Ammon's horn (tissue), 1 donor: ENCODE measurements at regions not wholly inside any gene's neighbourhood (a gene's known extent, or its start where the extent isn't known, plus 50 kb on each side); places are given as distances from the start of the nearest gene placed in this dataset.
"Not testable (repeated sequence)": the region's sequence is repeated elsewhere in the genome, so short reads cannot be mapped to it uniquely, and the experiment has no call there.

Experiments used
- DNase-seq: peaks from one replicate; pipeline ENCODE4 v3.0.0-alpha.2; 2016; ENCODE audit warnings: low spot score

- no peak for DNase-seq
These were observed 296.3 kb upstream of the PRKD1 start for GRCh38 chr14:30223966-30224365.

DNA sequence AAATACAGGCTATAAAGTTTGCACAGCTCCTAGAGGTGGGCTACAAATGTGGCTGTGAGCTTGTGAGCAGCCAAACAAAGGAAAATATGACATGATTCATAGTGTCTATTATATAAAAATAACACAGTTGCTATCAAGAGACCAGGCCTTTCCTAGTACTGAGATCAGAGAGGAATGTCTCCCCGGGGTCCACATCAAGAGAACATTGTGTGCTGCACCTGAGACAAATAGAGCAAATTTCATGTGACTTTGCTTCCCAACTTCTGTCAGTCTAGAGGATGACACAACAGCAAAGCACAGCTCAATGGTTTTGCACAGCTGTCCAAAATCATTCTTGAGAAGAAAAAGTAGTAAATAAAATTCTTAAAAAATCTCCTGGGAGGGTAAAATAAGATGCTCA, 297.5 kb upstream of the PRKD1 start:
- DNase-seq = no peak

- DNase-seq = no peak
These were observed 299.8 kb upstream of the PRKD1 start for GRCh38 chr14:30227436-30227835.

GRCh38 chr14:30227876-30228275, 300.2 kb upstream of the PRKD1 start:
- no peak for DNase-seq

- DNase-seq = no peak
These were observed 303.1 kb upstream of the PRKD1 start for GRCh38 chr14:30230719-30231118.

DNA sequence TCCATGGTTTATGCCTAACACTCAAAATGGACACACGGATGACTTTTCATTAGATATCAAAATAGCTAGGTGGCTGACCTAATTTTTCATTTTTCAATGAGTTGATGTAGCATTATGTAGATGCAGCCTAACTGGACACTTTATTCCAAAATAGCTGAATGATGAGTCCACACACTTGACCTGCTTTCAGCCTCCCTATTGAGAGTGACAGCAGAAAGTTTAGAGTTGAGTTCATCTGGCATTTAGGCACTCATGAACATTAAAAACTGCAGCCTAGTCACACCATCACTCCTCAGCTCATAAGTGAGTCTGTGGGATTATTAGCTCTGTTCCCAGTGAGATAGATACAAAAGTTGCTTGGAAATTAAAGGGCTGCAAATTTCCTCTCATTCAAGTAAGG, 307.3 kb upstream of the PRKD1 start:
- DNase-seq = no peak

GRCh38 chr14:30235485-30235884, 307.8 kb upstream of the PRKD1 start:
- no peak for DNase-seq

- DNase-seq = no peak
These were observed 311.3 kb upstream of the PRKD1 start for GRCh38 chr14:30238936-30239335.

DNA sequence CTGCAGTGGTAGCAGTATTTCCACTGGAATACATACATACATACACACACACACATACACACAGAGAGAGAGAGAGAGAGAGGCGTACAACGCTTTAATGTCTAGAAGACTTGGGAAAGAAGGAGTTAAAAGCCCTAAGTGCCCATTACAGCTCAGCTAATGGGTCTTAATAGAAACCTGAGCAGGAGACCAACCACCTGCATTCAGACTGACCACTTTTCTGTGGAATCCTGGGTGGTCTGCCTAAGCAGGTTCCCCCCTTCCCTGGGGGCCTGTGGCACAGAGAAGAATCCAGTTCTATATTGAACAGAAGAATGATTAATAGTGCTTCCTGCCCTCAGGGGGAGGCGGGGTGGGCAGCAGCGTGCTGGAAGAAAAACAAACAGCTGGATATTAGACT, 312.4 kb upstream of the PRKD1 start:
- no peak for DNase-seq

DNA sequence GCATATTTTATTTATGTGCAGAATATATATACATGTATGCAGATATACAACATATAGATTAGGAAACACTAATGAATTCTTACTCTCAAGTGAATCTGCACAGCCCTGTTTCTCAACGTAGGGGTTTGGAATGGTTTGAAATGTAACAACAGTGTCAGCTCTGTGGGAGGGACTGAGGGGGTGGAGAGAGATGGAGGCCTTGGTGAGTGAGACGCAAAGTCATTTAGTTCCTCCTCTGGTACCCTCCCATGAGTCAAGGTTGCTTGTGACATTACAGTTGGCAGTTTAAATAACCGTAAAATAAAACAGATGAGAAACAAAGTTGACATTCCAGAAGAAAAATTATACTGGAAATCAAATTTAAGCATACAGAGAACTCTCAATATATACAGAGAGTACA, 313.0 kb upstream of the PRKD1 start:
- no peak for DNase-seq

GRCh38 chr14:30242744-30243143, 315.1 kb upstream of the PRKD1 start:
- no peak for DNase-seq

GRCh38 chr14:30243207-30243606, 315.6 kb upstream of the PRKD1 start:
- peak; percentile 51 for DNase-seq

- DNase-seq = no peak
These were observed 315.2 kb upstream of the G2E3 start for GRCh38 chr14:30243805-30244204.

DNA sequence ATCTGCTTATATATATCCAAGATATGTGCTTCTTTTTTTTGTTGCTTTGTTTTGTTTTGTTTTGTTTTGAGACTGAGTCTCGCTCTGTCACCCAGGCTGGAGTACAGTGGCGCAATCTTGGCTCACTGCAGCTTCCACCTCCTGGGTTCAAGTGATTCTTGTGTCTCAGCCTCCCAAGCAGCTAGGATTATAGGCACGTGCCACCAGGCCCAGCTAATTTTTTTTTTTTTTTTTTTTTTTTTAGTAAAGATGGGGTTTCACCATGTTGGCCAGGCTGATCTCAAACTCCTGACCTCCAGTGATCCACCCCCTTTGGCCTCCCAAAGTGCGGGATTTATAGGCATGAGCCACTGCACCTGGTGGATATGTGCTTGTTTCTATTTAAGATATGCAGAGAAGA, 314.6 kb upstream of the G2E3 start:
- DNase-seq = not testable (repeated sequence)

DNA sequence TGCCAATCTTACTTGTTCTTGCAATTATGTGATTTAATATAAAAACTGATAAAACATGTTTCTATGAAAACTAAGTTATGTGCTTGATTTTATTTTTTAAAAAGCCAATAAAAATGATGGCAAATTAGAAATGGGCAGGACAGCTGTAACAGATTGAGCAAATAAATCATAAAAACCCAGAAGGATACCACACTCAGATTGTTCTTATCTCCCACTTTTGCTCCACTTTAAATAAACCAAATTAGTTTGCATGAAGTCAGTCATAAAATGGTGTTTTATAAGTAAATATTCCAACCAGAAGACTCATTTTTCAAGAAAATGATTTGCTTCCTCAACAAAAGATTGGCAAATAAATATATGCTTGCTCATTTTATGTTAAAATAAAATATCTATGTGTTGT, 307.9 kb upstream of the G2E3 start:
- no peak for DNase-seq

DNA sequence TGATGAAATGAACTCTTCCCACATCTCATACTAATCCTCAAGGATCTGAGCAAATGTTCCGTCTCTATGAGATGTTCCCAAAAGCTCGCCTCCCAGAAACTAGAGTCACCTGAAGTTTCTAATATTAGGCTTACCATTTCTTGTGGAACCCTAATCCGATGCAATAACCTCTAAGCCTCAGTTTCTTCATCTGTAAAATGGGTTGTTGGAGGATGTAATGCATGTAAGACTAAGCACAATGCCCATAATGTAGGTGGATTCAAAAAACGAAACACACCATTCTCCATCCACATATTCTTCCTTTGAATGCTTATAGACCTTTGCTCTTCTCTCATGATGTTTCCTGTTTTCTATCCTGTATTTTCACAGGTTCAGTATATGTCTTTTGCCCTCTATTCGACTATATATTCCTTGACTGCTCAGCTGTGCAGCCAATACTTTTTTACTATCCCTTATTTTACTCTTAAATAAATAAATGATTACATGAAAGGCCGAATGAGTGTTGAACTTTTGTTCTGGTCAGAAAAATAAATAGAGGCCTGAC, 307.3 kb upstream of the G2E3 start:
- DNase-seq = no peak

DNA sequence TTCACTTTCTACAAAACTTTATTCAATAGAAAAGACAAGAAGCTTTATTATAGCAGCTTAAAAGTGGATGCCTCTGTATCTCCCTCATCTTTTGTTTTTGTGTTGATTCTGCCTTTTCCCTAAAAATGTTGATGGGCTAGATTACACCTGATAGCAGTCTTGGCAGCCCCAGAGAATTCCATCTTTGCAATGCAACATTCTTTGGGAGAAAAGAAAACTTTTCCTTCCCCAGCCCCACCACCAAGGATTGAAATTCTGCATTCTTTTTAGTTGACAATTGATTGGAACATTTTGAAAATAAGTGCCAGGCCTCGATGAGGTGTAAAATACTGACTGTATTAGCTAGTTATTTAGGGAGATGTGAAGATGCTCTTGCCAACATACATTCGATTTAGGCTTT, 306.8 kb upstream of the G2E3 start:
- DNase-seq = no peak

DNA sequence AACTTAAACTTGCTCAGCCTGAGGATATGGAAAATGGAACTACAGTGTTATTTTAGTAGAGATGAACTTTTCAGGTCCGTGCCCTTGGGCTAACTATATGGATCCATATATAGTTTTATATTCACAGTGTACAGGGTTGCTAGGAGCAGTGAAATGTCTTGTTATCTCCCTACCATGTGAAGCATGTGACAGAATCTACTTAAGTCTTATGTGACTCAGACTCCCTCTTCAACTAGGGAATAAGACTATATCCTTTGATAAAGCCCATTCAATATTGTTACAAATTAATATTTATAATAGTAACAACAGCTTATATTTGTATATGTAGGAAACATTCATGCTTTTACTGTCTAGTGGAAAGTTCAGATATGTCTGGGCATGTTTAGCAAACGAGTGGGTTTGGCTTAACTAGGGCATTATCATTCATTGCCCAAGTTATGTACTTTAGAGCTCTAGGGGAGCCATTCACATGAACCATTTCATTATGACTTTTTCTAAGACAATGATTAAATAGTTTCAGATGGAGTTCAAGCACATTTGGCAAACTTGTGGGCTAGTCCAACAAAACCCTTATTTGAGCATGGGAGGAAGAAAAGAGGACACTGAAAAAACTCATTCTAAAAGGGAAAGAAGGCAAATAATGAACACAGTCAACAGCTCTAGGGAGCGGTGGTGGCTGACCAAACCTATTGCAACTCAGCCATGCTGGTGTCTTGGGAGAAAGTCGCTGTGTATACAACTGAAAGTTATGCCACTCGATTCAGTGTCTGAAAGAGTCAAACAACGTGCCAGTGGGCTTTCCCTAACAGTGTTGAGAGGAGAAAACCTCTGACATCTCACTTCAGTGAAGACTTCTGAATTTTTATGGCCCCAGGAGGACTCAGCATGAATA, 305.9 kb upstream of the G2E3 start:
- DNase-seq = no peak

DNA sequence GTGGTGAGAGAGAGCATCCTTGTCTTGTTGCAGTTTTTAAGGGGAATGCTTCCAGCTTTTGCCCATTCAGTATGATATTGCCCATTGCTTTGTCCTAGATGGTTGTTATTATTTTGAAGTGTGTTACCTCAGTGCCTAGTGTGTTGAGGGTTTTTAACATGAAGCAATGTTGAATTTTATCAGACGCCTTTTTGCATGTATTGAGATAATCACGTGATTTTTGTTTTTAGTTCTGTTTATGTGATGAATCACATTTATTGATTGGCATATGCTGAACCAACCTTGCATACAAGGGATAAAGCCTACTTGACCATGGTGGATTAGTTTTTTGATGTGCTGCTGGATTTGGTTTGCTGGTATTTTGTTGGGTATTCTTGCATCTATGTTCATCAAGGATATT, 302.3 kb upstream of the G2E3 start:
- no peak for DNase-seq

DNA sequence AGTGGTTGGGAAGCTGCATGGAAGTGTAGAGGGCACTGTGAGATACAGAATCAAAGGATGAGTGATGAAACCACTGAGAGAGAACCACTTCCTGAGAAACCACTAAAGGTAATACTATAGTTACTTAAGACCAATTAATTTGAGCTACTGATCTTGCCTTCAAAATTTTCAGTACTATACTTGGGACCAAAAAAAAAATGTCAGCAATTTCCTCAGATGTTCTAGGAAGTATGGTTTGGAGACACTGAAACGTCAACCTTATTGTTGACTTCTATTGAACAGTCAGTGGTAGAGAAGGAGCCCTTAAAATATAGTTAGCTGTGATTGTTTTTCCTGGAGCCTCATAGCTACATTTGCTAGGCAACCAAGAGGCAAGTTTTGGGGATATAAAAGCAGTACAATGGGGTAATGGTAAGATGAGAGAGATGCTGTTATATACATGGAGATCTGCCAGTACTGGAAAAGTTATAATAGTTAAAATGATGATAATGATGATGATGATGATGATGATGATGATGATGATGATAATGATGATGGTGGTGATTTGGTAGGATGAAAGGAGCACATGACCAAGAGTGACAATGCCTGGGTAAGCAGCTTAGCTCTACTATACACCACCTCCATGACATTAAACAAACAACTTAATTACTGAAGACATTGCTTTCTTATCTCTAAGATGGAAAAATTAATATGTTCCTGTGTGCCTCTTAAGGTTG, 300.9 kb upstream of the G2E3 start:
- DNase-seq = no peak

DNA sequence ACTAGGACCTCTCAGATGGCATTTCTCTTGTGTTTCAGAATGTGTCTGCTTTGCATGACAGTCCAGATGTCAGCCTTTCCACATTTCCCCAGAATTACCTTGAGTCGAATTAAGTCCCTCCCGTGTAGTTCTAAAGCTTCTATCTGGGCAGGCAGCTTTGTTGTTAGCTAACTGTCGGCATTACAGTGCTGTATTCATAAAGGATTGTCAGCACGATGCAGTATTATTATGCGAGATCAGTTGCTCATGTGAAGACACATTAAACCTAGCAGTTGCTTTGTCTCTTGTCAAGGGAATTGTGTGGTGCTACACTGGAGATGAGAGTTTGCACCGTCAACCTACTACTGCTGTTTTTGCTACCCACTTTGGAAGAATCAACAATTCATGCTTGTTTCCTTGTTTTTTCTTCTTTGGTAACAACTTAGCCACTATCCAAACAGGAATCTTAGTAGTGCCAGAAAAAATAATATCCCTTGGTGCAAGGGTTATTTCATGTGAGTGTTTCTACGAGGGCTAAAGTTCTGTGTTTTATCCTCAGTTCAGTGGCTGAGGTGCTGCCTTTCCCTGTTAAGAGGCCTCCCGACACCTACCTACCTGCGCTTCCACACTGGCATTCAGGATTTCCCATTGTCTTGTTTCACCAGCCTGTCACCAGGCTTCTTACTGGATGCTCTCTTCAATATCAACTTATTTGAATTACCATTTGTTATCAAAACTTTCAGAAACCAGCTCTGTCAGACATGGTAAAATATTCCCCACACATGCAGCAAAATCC, 297.9 kb upstream of the G2E3 start:
- no peak for DNase-seq

DNA sequence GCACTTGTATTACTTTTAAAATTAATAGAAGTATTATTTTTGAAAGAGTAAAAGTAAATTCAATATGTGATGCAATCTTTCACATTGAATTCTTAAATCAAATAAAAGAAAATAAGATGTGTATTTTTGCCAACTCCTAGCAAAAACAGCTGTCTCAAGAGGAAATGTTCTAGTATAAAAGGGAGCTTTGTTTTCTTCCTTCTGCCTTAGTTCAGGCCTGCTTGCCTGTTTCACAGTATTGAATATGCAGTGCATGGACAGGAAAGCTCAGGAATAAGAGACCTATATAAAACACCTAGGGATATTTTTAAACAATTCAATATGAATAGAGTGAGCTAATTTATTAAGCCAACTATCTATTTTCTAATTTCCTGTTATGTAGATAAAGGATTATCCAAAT, 294.8 kb upstream of the G2E3 start:
- DNase-seq = no peak
